ENCODE measurements at regions not wholly inside any gene's neighbourhood (a gene's known extent, or its start where the extent isn't known, plus 50 kb on each side); places are given as distances from the start of the nearest gene placed in this dataset.

DNA sequence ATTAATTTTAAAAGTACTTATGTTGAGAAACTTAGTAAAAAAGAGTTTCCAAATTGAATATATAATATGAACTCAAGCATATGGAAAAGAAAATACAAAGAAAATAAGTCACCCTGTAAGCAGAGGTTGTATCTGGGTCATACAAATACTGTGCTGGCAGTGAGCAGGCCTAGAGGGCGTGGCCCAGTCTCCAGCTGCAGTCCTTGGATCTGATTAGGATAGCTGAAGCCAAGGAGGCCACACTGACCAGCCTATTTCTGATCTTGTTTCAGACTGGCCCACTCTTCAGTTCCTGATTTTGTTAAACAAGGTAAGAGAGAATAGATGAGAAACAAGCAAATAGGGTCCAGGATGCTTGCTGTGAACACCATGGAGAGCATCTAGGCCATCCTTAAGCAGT, 228.8 kb downstream of the EPM2A start:
- TF ChIP-seq, protein P1, sequence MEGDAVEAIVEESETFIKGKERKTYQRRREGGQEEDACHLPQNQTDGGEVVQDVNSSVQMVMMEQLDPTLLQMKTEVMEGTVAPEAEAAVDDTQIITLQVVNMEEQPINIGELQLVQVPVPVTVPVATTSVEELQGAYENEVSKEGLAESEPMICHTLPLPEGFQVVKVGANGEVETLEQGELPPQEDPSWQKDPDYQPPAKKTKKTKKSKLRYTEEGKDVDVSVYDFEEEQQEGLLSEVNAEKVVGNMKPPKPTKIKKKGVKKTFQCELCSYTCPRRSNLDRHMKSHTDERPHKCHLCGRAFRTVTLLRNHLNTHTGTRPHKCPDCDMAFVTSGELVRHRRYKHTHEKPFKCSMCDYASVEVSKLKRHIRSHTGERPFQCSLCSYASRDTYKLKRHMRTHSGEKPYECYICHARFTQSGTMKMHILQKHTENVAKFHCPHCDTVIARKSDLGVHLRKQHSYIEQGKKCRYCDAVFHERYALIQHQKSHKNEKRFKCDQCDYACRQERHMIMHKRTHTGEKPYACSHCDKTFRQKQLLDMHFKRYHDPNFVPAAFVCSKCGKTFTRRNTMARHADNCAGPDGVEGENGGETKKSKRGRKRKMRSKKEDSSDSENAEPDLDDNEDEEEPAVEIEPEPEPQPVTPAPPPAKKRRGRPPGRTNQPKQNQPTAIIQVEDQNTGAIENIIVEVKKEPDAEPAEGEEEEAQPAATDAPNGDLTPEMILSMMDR (IDR thresholded peaks at IDR 0.05), result no peak
- TF ChIP-seq POLR2A (IDR thresholded peaks at IDR 0.05) (no peak), POLR2AphosphoS5 (IDR thresholded peaks at IDR 0.05) (no peak), EP300 (IDR thresholded peaks at IDR 0.05) (no peak)

Measured in suprapubic skin (tissue), 4 donors.